ENCODE measurements at regions not wholly inside any gene's neighbourhood (a gene's known extent, or its start where the extent isn't known, plus 50 kb on each side); places are given as distances from the start of the nearest gene placed in this dataset.

DNA sequence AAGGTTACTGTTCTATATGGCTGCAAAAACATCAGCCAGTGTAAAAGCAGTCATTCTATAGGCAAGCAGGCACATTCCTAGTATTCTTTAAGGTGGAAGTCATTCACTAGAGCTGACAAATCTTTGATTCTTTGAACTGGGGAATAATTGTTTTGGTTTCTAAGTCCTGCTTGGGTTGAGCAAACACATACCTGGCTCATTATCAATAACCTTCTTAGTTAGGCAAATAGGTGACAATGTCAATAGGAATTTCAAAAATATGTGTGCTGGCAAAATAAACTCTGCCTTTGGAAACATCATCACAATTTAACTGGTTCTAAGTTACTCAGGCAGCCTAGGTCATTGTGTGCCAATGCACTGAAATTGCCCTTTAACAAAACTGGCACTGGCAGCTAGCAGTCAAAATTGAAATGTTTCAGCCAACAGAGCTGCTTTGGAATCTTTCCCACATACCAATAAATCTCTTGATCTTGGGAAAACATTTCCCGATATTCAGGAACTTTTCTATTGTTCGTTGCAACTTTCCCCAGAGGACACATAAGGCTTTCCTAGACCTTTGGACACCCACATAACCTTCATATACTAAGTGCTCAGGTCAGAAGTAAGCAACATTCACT, 402.0 kb upstream of the MMADHC start:
- ATAC-seq (ENCODE audit: low FRiP score) (peak; percentile 41), DNase-seq (ENCODE audit: low spot score) (no peak)
- TF ChIP-seq, protein P1, sequence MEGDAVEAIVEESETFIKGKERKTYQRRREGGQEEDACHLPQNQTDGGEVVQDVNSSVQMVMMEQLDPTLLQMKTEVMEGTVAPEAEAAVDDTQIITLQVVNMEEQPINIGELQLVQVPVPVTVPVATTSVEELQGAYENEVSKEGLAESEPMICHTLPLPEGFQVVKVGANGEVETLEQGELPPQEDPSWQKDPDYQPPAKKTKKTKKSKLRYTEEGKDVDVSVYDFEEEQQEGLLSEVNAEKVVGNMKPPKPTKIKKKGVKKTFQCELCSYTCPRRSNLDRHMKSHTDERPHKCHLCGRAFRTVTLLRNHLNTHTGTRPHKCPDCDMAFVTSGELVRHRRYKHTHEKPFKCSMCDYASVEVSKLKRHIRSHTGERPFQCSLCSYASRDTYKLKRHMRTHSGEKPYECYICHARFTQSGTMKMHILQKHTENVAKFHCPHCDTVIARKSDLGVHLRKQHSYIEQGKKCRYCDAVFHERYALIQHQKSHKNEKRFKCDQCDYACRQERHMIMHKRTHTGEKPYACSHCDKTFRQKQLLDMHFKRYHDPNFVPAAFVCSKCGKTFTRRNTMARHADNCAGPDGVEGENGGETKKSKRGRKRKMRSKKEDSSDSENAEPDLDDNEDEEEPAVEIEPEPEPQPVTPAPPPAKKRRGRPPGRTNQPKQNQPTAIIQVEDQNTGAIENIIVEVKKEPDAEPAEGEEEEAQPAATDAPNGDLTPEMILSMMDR (IDR thresholded peaks at IDR 0.05): no peak

DNA sequence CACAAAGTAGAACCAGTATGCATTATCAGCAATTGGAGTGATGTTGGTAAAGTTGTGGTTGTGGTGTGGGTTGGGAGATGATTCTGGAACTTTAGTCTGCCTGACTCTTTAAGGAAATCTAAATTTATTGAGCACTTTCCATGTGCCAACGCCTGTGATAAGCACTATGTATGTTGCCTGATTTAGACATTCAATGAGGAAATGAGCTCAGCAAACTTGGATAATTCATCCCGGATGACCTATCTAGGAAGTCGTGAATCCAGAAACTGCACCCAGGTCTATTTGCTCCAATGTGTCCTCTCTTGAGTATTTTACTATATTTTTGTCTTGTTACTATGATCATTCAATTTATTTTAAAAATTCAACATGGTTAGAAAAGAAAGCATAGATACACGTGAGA, 400.8 kb upstream of the MMADHC start:
- TF ChIP-seq, protein P1 (IDR thresholded peaks at IDR 0.05): no peak
- DNase-seq (ENCODE audit: low spot score): no peak
- ATAC-seq (ENCODE audit: low FRiP score): no peak

DNA sequence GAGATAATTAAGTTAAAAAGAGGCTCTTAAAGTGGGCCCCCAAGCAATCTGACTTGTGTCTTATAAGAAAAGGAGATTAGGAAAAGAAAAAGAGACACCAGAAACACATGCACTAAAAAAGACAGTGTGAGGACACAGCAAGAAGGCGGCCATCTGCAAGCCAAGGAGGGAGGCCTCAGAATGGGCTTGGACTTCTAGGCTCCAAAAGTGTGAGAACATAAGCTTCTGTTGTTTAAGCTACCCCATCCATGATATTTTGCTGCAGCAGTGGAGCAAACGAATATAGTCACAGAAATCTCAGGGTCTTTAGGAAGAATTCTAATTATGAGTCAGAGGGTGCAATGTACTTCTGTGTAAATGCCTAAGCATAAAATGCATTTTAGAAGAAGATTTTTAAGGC, 399.3 kb upstream of the MMADHC start:
- DNase-seq (ENCODE audit: low spot score): no peak
- TF ChIP-seq, protein P1 (IDR thresholded peaks at IDR 0.05): no peak
- no peak for ATAC-seq (ENCODE audit: low FRiP score)

GRCh38 chr2:149984311-149984710, 396.7 kb upstream of the MMADHC start:
- DNase-seq (ENCODE audit: low spot score): no peak
- TF ChIP-seq, protein P1 (IDR thresholded peaks at IDR 0.05): no peak
- no peak for ATAC-seq (ENCODE audit: low FRiP score)

- DNase-seq (ENCODE audit: low spot score) (no peak), ATAC-seq (ENCODE audit: low FRiP score) (no peak)
- TF ChIP-seq, protein P1 (IDR thresholded peaks at IDR 0.05): no peak
These were observed 384.5 kb upstream of the MMADHC start for GRCh38 chr2:149972066-149972465.

DNA sequence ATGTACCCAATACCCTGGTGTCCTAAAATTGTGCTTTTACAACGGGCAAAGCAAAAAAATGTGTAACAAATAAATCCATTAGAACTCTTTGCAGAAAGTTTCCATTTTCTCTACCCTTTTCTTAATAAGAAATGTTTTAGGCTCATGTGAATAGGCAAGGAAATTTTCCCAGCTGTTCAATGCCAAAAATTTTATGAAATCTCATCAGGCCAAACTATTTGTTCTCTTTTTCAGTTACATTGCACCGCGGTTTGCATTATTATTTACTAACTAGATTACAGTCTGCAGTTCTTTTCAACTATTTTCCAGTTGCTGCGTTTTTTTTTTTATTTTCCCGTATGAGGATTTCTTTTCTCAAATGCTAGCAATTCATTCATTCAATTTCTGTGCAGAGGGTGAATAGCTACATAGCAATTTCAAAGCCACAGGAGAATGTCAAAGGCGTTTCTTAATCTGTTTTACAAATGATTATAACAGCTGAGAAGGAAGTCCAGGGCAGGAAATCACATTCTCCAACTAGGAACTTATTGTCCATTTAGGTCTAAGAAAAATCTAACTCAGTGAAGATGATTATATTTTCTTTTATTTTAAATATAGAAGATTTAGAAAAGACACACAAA, 367.5 kb upstream of the MMADHC start:
- DNase-seq (ENCODE audit: low spot score): no peak
- TF ChIP-seq, protein P1 (IDR thresholded peaks at IDR 0.05): no peak

GRCh38 chr2:149953627-149954026, 366.1 kb upstream of the MMADHC start:
- DNase-seq (ENCODE audit: low spot score) (no peak), ATAC-seq (ENCODE audit: low FRiP score) (no peak)
- TF ChIP-seq, protein P1 (IDR thresholded peaks at IDR 0.05): no peak

More for the DNA sequence above, 367.5 kb upstream of the MMADHC start:
- no peak for ATAC-seq (ENCODE audit: low FRiP score)

All from omental fat pad (tissue), 3 donors.